HG03280 (cell line): ENCODE measurements at regions not wholly inside any gene's neighbourhood (a gene's known extent, or its start where the extent isn't known, plus 50 kb on each side); places are given as distances from the start of the nearest gene placed in this dataset.

ENCODE experiments used
- ATAC-seq: cut with Tn5 transposase; IDR thresholded peaks from one replicate; pipeline ENCODE4 v1.9.1; 2021; ENCODE audit warnings: mild to moderate bottlenecking, moderate library complexity; ENCODE audit not compliant: unreplicated experiment

DNA sequence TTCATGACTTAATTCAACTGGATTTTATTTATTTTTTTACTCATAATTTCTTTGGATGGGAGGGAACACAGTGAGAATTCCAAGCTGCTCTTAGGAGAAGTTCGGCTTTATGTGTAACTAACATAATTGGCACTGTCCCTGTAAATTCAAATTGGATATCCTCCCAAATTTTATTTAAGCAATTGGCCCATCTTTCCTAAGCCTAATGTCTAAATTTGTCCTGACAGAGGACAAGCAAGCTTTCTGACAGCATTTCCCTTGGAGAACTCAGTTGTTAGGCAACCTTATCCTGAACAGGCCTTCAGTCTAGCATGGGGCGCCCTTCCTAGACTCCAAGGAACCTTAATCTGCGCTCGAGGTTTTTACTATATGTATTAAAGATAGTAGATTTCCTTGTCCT lies 550.3 kb downstream of the NUF2 start:
- no peak for ATAC-seq

GRCh38 chr1:163874070-163874469 lies 552.3 kb downstream of the NUF2 start:
- ATAC-seq: no peak

GRCh38 chr1:163875200-163875926 lies 553.6 kb downstream of the NUF2 start:
- no peak for ATAC-seq

- no peak for ATAC-seq
Measured at GRCh38 chr1:163875927-163876320, 554.2 kb downstream of the NUF2 start.

DNA sequence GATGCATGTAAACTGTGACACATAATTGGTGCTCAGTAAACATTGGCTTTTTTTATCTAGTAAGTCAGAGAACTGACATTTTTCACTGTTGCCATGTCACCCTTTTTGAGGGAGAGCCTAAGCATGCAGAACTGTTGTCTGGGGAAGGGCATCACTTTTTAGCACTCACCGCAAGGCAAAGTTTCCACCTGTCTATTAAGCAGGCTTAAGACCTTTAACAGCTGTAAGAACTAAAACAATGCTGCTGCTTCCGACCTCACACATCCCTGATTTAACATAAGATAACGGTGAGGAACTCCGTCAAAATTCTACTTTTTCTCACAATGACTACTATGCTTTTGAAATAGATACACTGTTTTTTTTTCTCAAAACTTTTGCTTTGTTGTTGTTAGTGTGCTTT lies 554.8 kb downstream of the NUF2 start:
- ATAC-seq: no peak

DNA sequence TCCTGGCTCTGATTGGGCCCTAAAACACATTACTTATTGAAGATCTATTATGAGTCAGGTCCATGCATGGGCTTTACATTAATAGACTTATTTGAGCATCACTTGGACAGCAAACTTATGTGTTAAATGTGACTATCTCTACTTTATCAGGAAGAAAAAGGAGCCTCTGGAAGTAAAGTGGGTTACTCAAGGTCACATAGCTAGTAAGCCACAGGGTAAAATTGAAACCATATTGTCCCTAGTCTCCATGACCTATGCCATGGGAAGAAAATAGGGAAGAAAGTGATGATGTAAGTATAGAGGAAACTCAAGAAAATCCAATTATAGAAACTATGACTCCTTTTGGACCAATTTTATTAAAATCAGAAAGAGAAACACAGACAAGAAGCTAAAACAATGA lies 555.3 kb downstream of the NUF2 start:
- ATAC-seq: no peak

- no peak for ATAC-seq
Measured at GRCh38 chr1:163885510-163885909, 563.8 kb downstream of the NUF2 start.

- no peak for ATAC-seq
Measured at GRCh38 chr1:163896001-163896400, 574.2 kb downstream of the NUF2 start.

- ATAC-seq: no peak
Measured at GRCh38 chr1:163897412-163898155, 575.8 kb downstream of the NUF2 start.

- no peak for ATAC-seq
Measured at GRCh38 chr1:163906283-163906682, 584.5 kb downstream of the NUF2 start.

- ATAC-seq: no peak
Measured at GRCh38 chr1:163912170-163912884, 590.6 kb downstream of the NUF2 start.

DNA sequence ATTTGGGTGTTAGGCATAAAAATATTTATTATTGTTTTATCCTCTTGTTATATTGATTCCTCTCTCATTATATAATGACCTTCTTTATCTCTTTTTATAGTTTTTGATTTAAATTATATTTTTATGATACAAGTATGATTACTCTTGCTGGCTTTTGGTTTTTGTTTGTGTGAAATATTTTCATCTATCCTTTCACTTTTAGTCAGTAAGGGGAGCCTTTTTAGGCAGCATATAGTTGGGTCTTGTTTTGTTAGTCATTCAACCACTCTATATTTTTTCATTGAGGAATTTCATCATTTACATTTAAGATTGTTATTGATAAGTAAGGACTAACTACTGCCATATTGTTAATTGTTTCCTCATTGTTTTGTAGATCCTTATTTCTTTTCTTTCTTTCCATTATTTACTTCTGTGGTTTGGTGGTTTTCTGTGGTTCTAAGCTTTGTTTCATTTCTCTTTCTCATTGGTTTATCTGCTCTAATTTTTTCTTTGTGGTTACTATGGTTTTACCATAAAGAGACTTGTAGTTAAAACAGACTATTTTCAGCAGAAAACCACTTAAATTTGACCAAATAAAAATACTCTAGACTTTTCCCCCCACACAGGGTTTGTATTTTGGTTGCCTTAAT lies 593.1 kb downstream of the NUF2 start:
- ATAC-seq: peak; percentile 54

DNA sequence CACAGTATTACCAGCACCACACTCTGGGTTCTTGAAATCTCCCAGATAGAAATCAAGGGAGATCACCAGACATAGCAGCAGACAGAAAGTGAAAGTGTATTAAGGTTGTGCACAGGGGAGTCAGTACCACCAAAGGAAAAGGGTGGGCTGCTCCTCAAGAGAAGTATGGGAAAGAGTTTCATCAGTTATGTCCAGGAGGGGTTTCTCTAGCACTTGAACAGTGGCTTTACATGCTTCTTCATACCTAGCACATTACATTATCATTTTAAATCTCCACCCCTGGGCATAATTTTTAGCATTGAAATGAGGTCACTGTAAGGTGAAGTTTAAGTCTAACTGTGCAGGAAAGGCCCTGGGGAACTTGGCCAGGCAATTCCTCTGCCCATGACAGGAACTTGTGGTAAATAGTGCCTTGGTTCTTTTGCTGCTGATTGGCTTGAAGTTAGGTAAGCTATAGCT lies 601.0 kb downstream of the NUF2 start:
- ATAC-seq: peak; percentile 57

DNA sequence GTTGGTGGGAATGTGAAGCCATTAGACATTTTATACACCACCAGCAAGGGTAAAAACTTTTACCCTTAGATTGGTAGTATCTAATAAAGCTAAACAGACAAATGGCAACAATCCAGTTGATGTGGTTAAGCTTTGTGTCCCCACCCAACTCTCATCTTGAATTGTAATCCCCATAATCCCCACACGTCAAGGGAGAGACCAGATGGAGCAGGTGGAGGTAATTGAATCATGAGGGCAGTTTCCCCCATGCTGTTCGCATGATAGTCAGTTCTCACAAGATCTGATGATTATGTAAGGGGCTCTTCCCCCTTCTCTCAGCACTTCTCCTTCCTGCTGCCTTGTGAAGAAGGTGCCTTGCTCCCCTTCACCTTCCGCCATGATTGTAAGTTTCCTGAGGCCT lies 602.3 kb downstream of the NUF2 start:
- ATAC-seq: no peak

- ATAC-seq: no peak
Measured at GRCh38 chr1:163927493-163927892, 605.7 kb downstream of the NUF2 start.

GRCh38 chr1:163928069-163928468 lies 606.3 kb downstream of the NUF2 start:
- no peak for ATAC-seq

DNA sequence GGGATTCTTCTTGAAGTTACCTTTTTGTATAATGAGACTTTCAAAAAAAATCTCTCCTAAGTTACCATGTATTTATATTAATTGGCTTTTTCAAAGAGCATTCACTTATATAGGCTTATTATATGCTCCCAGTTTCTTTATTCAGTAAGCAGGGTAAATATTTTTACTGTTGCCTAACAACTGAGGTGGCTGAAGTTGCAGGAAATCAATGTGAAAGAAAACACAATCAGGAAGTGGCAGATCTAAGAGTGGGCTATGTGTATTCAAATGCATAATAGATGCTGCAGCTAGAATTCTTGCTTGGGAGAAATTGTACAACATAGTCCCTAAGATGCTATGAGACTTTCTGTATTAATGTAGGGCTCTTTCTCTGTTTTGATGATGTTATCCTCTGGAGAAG lies 606.9 kb downstream of the NUF2 start:
- ATAC-seq: no peak

GRCh38 chr1:163932901-163933300 lies 611.1 kb downstream of the NUF2 start:
- no peak for ATAC-seq

DNA sequence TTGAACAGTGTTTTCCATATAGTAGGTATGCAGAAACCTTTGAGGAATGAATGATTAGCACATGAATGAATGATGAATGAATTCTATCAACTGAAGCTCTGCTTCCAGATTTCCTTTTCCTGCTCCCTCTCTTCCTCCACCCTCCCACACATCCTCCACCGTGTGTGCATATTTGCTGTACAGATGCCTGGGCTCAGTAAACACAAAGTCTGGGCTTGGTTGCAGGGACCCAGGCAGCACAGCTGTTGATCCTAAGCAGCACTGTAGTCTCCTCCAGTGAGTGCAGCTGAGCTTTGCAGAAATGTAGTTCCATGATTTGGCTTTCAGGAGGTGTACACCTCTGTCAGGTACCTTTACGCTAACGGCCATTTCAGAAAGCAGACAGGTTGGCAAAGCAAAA lies 611.7 kb downstream of the NUF2 start:
- no peak for ATAC-seq

DNA sequence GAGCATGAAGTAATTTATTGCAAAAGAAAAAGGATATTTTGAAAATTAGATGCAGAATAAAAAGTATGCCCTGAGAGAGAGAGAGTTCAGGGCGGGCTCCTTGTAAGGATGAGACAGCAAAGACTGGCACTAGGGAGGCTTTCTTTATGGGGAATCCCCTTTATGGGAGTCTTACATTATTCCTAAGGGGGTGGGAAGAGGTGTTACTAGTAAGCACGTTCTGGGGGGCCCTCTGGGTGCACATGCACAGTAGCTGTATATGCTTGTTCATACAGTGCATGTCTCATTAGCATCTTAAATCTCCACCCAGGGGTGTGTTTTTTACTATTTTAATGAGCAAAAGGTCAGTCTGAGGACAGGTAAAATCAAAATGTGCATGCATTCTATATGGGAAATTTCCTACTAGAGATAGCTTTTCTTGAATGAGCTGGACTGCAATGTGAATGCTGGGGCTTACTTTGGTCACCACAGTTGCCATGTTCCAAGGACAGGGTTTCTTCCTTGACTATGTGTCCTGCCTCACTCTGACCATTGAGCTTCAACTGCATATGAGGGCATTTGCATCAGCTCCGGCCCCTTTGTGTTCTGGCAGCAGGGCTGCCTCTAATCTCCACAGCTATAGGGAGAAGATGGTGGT lies 614.1 kb downstream of the NUF2 start:
- no peak for ATAC-seq

GRCh38 chr1:163959622-163960021 lies 599.4 kb upstream of the PBX1 start:
- ATAC-seq: no peak
